ENCODE measurements at regions not wholly inside any gene's neighbourhood (a gene's known extent, or its start where the extent isn't known, plus 50 kb on each side); places are given as distances from the start of the nearest gene placed in this dataset.
"Not testable (repeated sequence)": the region's sequence is repeated elsewhere in the genome, so short reads cannot be mapped to it uniquely, and the experiment has no call there.

GRCh38 chr5:96483878-96484277 lies 50.8 kb upstream of the PCSK1 start:
- no peak for DNase-seq

GRCh38 chr5:96487859-96488258 lies 54.8 kb upstream of the PCSK1 start:
- DNase-seq, result no peak

GRCh38 chr5:96489532-96489931 lies 56.5 kb upstream of the PCSK1 start:
- peak; percentile 2 for DNase-seq

- DNase-seq, result no peak
Measured at GRCh38 chr5:96492459-96493047, 59.5 kb upstream of the PCSK1 start.

- no peak for DNase-seq
Measured at GRCh38 chr5:96493219-96493790, 60.3 kb upstream of the PCSK1 start.

- DNase-seq, result not testable (repeated sequence)
Measured at GRCh38 chr5:96495412-96495811, 62.4 kb upstream of the PCSK1 start.

- DNase-seq, result not testable (repeated sequence)
Measured at GRCh38 chr5:96497027-96497426, 64.0 kb upstream of the PCSK1 start.

GRCh38 chr5:96499753-96500345 lies 66.8 kb upstream of the PCSK1 start:
- no peak for DNase-seq

- no peak for DNase-seq
Measured at GRCh38 chr5:96501991-96502646, 69.1 kb upstream of the PCSK1 start.

GRCh38 chr5:96503501-96504236 lies 70.6 kb upstream of the PCSK1 start:
- no peak for DNase-seq

- DNase-seq, result no peak
Measured at GRCh38 chr5:96506376-96506775, 73.3 kb upstream of the PCSK1 start.

GRCh38 chr5:96506866-96507527 lies 73.9 kb upstream of the PCSK1 start:
- DNase-seq, result no peak

GRCh38 chr5:96509316-96509715 lies 76.3 kb upstream of the PCSK1 start:
- DNase-seq, result no peak

GRCh38 chr5:96509721-96510350 lies 76.8 kb upstream of the PCSK1 start:
- no peak for DNase-seq

GRCh38 chr5:96516631-96517071 lies 83.6 kb upstream of the PCSK1 start:
- no peak for DNase-seq

- peak; percentile 36 for DNase-seq
Measured at GRCh38 chr5:96517295-96517694, 84.2 kb upstream of the PCSK1 start.

- DNase-seq, result no peak
Measured at GRCh38 chr5:96520345-96520744, 87.3 kb upstream of the PCSK1 start.

- no peak for DNase-seq
Measured at GRCh38 chr5:96522635-96523355, 89.7 kb upstream of the PCSK1 start.

- DNase-seq, result no peak
Measured at GRCh38 chr5:96527768-96528661, 95.0 kb upstream of the PCSK1 start.

- no peak for DNase-seq
Measured at GRCh38 chr5:96528826-96529474, 95.9 kb upstream of the PCSK1 start.
